Lower leg skin (tissue), 3 donors: ENCODE measurements at regions not wholly inside any gene's neighbourhood (a gene's known extent, or its start where the extent isn't known, plus 50 kb on each side); places are given as distances from the start of the nearest gene placed in this dataset.

Experiments used
- CTCF ChIP-seq, 3 donors: fragments of 450-650 bp; IDR thresholded peaks; one replicate each; pipeline ENCODE4 v1.5.1; 2016; ENCODE audit warnings: antibody characterized with exemption in 3 of 3, mild to moderate bottlenecking in 3 of 3, moderate library complexity in 2 of 3
- POLR2A ChIP-seq, 2 donors: fragments of 450-650 bp; IDR thresholded peaks; one replicate each; pipeline ENCODE4 v1.6.1; 2016 to 2017; ENCODE audit warnings: antibody characterized with exemption in 2 of 2, mild to moderate bottlenecking in 1 of 2, moderate library complexity in 1 of 2

GRCh38 chr7:68892236-68892635, 706.0 kb upstream of the AUTS2 start:
- TF ChIP-seq CTCF (IDR thresholded peaks at IDR 0.05) (no peak), POLR2A (IDR thresholded peaks at IDR 0.05) (no peak)
